Osteocyte (in vitro differentiated cells): ENCODE measurements at regions not wholly inside any gene's neighbourhood (a gene's known extent, or its start where the extent isn't known, plus 50 kb on each side); places are given as distances from the start of the nearest gene placed in this dataset.
"Not testable (repeated sequence)": the region's sequence is repeated elsewhere in the genome, so short reads cannot be mapped to it uniquely, and the experiment has no call there.

Experiments used
- DNase-seq: peaks from one replicate; pipeline ENCODE4 v3.0.0; 2021; ENCODE audit warnings: mixed read lengths; ENCODE audit not compliant: unreplicated experiment; ENCODE audit errors: extremely low spot score
- H3K27ac Mint-ChIP-seq: one replicate; pipeline ENCODE4 v1.8.0; 2021; ENCODE audit warnings: mild to moderate bottlenecking, mixed read lengths; ENCODE audit not compliant: unreplicated experiment
- H3K27me3 Mint-ChIP-seq: one replicate; pipeline ENCODE4 v1.8.0; 2021; ENCODE audit warnings: mixed read lengths; ENCODE audit not compliant: unreplicated experiment
- H3K36me3 Mint-ChIP-seq: one replicate; pipeline ENCODE4 v1.8.0; 2021; ENCODE audit warnings: mixed read lengths; ENCODE audit not compliant: unreplicated experiment
- H3K4me1 Mint-ChIP-seq: one replicate; pipeline ENCODE4 v1.8.0; 2021; ENCODE audit warnings: mixed read lengths; ENCODE audit not compliant: unreplicated experiment
- H3K4me3 Mint-ChIP-seq: one replicate; pipeline ENCODE4 v1.8.0; 2021; ENCODE audit warnings: mild to moderate bottlenecking, moderate library complexity, mixed read lengths; ENCODE audit not compliant: unreplicated experiment
- H3K9me3 Mint-ChIP-seq: one replicate; pipeline ENCODE4 v1.8.0; 2021; ENCODE audit warnings: mixed read lengths; ENCODE audit not compliant: unreplicated experiment
- CTCF ChIP-seq: fragments of 200-600 bp; sonication (generic); IDR thresholded peaks from 2 replicates; pipeline ENCODE4 v1.5.0; 2021; ENCODE audit warnings: antibody characterized with exemption, mild to moderate bottlenecking, moderate library complexity

GRCh38 chr2:22076454-22076853 is 952.7 kb downstream of the TDRD15 start:
- no peak overlapping the region for H3K4me3 Mint-ChIP-seq
- DNase-seq = no peak
- no peaks in the 10 kb centered on the region for H3K27me3 Mint-ChIP-seq
- no peak overlapping the region for H3K27ac Mint-ChIP-seq
- TF ChIP-seq CTCF = no peak
- H3K9me3 Mint-ChIP-seq = peaks cover 13% of the 10 kb centered on the region
- no peaks in the 10 kb centered on the region for H3K4me1 Mint-ChIP-seq
- H3K36me3 Mint-ChIP-seq = no peaks in the 10 kb centered on the region

- H3K4me1 Mint-ChIP-seq = no peaks in the 10 kb centered on the region
- no peaks in the 10 kb centered on the region for H3K27me3 Mint-ChIP-seq
- H3K9me3 Mint-ChIP-seq = peaks cover under 1% of the 10 kb centered on the region
- H3K27ac Mint-ChIP-seq = no peak overlapping the region
- no peaks in the 10 kb centered on the region for H3K36me3 Mint-ChIP-seq
- H3K4me3 Mint-ChIP-seq = no peak overlapping the region
- DNase-seq = no peak
- no peak for TF ChIP-seq CTCF
These were observed 954.9 kb downstream of the TDRD15 start for GRCh38 chr2:22078701-22079100.

- Mint-ChIP-seq H3K4me3 (no peak overlapping the region), H3K36me3 (no peaks in the 10 kb centered on the region), H3K27me3 (no peaks in the 10 kb centered on the region), H3K4me1 (no peaks in the 10 kb centered on the region), H3K9me3 (no peaks in the 10 kb centered on the region), H3K27ac (no peak overlapping the region)
- TF ChIP-seq CTCF = no peak
- DNase-seq = no peak
These were observed 955.8 kb downstream of the TDRD15 start for GRCh38 chr2:22079583-22079982.

GRCh38 chr2:22086726-22087125 is 963.0 kb downstream of the TDRD15 start:
- Mint-ChIP-seq H3K27ac (no peak overlapping the region), H3K27me3 (no peaks in the 10 kb centered on the region), H3K36me3 (no peaks in the 10 kb centered on the region), H3K4me3 (no peak overlapping the region), H3K4me1 (no peaks in the 10 kb centered on the region), H3K9me3 (peaks cover 6% of the 10 kb centered on the region)
- no peak for TF ChIP-seq CTCF
- no peak for DNase-seq

GRCh38 chr2:22103617-22104016 is 979.8 kb downstream of the TDRD15 start:
- not testable (repeated sequence) for H3K4me1 Mint-ChIP-seq, H3K27ac Mint-ChIP-seq, H3K4me3 Mint-ChIP-seq, H3K27me3 Mint-ChIP-seq, H3K36me3 Mint-ChIP-seq, DNase-seq
- H3K9me3 Mint-ChIP-seq = peaks cover 13% of the 10 kb centered on the region

GRCh38 chr2:22110244-22110651 is 986.5 kb downstream of the TDRD15 start:
- no peak overlapping the region for H3K27ac Mint-ChIP-seq
- H3K4me1 Mint-ChIP-seq = no peaks in the 10 kb centered on the region
- no peaks in the 10 kb centered on the region for H3K27me3 Mint-ChIP-seq
- no peak for TF ChIP-seq CTCF
- no peak for DNase-seq
- H3K4me3 Mint-ChIP-seq = no peak overlapping the region
- H3K9me3 Mint-ChIP-seq = peaks cover 7% of the 10 kb centered on the region
- no peaks in the 10 kb centered on the region for H3K36me3 Mint-ChIP-seq
